22Rv1 (cell line): ENCODE measurements at regions not wholly inside any gene's neighbourhood (a gene's known extent, or its start where the extent isn't known, plus 50 kb on each side); places are given as distances from the start of the nearest gene placed in this dataset.

Experiments used
- H3K27ac ChIP-seq: fragments of 450-650 bp; 2 replicates; pipeline ENCODE4 v1.5.1; 2017
- CTCF ChIP-seq: fragments of 450-650 bp; IDR thresholded peaks from 2 replicates; pipeline ENCODE4 v1.5.1; 2017; ENCODE audit warnings: mild to moderate bottlenecking
- ZFX ChIP-seq: fragments of 450-650 bp; IDR thresholded peaks from 2 replicates; pipeline ENCODE4 v1.6.1; 2017; ENCODE audit warnings: antibody characterized with exemption, borderline replicate concordance

GRCh38 chr2:196399722-196400691 is 228.6 kb upstream of the STK17B start:
- no peak for TF ChIP-seq CTCF
- TF ChIP-seq ZFX: no peak
- H3K27ac ChIP-seq: no peak overlapping the region

- H3K27ac ChIP-seq: no peak overlapping the region
These were observed 232.1 kb upstream of the STK17B start for GRCh38 chr2:196403471-196403870.

GRCh38 chr2:196404276-196404675 is 232.9 kb upstream of the STK17B start:
- H3K27ac ChIP-seq: no peak overlapping the region
- TF ChIP-seq CTCF (no peak), ZFX (no peak)

More at GRCh38 chr2:196403471-196403870, 232.1 kb upstream of the STK17B start:
- TF ChIP-seq ZFX: no peak
- TF ChIP-seq CTCF: no peak

- no peak for TF ChIP-seq ZFX
- no peak for TF ChIP-seq CTCF
- no peak overlapping the region for H3K27ac ChIP-seq
These were observed 231.7 kb upstream of the CCDC150 start for GRCh38 chr2:196407675-196408264.

- TF ChIP-seq ZFX (no peak), CTCF (no peak)
- no peak overlapping the region for H3K27ac ChIP-seq
These were observed 230.1 kb upstream of the CCDC150 start for GRCh38 chr2:196409376-196409775.

- no peak for TF ChIP-seq ZFX
- TF ChIP-seq CTCF: no peak
These were observed 229.5 kb upstream of the CCDC150 start for GRCh38 chr2:196410008-196410407.

GRCh38 chr2:196413821-196414274 is 225.7 kb upstream of the CCDC150 start:
- TF ChIP-seq CTCF (no peak), ZFX (no peak)

More at GRCh38 chr2:196410008-196410407, 229.5 kb upstream of the CCDC150 start:
- H3K27ac ChIP-seq: no peak overlapping the region

More at GRCh38 chr2:196413821-196414274, 225.7 kb upstream of the CCDC150 start:
- H3K27ac ChIP-seq: no peak overlapping the region
